Esophagus muscularis mucosa (tissue), 4 donors: ENCODE measurements at regions not wholly inside any gene's neighbourhood (a gene's known extent, or its start where the extent isn't known, plus 50 kb on each side); places are given as distances from the start of the nearest gene placed in this dataset.
"Not testable (repeated sequence)": the region's sequence is repeated elsewhere in the genome, so short reads cannot be mapped to it uniquely, and the experiment has no call there.

Source experiments
- EP300 ChIP-seq: sonication (generic); formaldehyde crosslinking; IDR thresholded peaks from one replicate; pipeline ENCODE4 v1.6.1; 2017; ENCODE audit warnings: antibody characterized with exemption
- POLR2A ChIP-seq: fragments of 450-650 bp; IDR thresholded peaks from one replicate; pipeline ENCODE4 v1.6.1; 2017; ENCODE audit warnings: antibody characterized with exemption, moderate library complexity, mild to moderate bottlenecking, low read depth
- POLR2AphosphoS5 ChIP-seq, 2 donors: sonication (generic); formaldehyde crosslinking; IDR thresholded peaks; one replicate each; pipeline ENCODE4 v1.6.1; 2017; ENCODE audit warnings: antibody characterized with exemption in 2 of 2
- TF ChIP-seq, protein P1 (sequence below), 3 experiments: fragments of 200-600 bp in 2 of 3; fragments of 450-650 bp in 1 of 3; sonication (generic) in 2 of 3; IDR thresholded peaks; one replicate each; pipeline ENCODE4 v1.5.1; 2017 to 2019; ENCODE audit warnings: antibody characterized with exemption in 3 of 3, mild to moderate bottlenecking in 2 of 3, moderate library complexity in 1 of 3

DNA sequence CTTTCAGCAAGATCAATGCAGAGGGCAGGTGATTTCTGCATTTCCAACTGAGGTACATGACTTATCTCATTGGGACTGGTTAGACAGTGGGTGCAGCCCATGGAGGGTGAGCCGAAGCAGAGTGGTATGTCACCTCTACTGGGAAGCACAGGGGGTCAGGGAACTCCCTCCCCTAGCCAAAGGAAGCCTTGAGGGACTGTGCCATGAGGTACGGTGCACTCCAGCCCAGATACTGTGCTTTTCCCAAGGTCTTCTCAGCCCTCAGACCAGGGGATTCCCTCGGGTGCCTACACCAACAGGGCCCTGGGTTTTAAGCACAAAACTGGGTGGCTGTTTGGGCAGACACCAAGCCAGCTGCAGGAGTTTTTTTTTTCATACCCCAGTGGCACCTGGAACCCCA, 329.5 kb upstream of the TMEFF2 start:
- not testable (repeated sequence) for TF ChIP-seq POLR2AphosphoS5 (IDR thresholded peaks at IDR 0.05); POLR2A; EP300
- TF ChIP-seq, protein P1, sequence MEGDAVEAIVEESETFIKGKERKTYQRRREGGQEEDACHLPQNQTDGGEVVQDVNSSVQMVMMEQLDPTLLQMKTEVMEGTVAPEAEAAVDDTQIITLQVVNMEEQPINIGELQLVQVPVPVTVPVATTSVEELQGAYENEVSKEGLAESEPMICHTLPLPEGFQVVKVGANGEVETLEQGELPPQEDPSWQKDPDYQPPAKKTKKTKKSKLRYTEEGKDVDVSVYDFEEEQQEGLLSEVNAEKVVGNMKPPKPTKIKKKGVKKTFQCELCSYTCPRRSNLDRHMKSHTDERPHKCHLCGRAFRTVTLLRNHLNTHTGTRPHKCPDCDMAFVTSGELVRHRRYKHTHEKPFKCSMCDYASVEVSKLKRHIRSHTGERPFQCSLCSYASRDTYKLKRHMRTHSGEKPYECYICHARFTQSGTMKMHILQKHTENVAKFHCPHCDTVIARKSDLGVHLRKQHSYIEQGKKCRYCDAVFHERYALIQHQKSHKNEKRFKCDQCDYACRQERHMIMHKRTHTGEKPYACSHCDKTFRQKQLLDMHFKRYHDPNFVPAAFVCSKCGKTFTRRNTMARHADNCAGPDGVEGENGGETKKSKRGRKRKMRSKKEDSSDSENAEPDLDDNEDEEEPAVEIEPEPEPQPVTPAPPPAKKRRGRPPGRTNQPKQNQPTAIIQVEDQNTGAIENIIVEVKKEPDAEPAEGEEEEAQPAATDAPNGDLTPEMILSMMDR (IDR thresholded peaks at IDR 0.05): not testable (repeated sequence)
